ENCODE measurements at regions not wholly inside any gene's neighbourhood (a gene's known extent, or its start where the extent isn't known, plus 50 kb on each side); places are given as distances from the start of the nearest gene placed in this dataset.

GRCh38 chr17:77494664-77495435, 354.1 kb downstream of the SEC14L1 start (continued):
- peak; percentile 11 for TF ChIP-seq ZFP36 (IDR thresholded peaks at IDR 0.05; ENCODE audit: low read depth, low read length, partially characterized antibody)
- peak in 1 of 2 experiments; percentile 66; a peak in 2 of 4 replicates for TF ChIP-seq MAZ (CRISPR knock-in tag; conservative IDR thresholded peaks at IDR 0.05 in 1 of 2, IDR thresholded peaks at IDR 0.05 in 1 of 2)
- no peak for TF ChIP-seq EHMT2 (IDR thresholded peaks at IDR 0.05)
- TF ChIP-seq KLF1 (tag; IDR thresholded peaks at IDR 0.05): no peak
- no peak for TF ChIP-seq POLR2H (tag; IDR thresholded peaks at IDR 0.05; ENCODE audit: low read depth)
- TF ChIP-seq ZNF41 (CRISPR knock-in tag; conservative IDR thresholded peaks at IDR 0.05): no peak
- TF ChIP-seq HOMEZ (CRISPR knock-in tag; IDR thresholded peaks at IDR 0.05): no peak
- no peak for TF ChIP-seq IRF2 (CRISPR knock-in tag; IDR thresholded peaks at IDR 0.05)
- TF ChIP-seq SNRNP70 (optimal IDR thresholded peaks at IDR 0.05; ENCODE audit: low read depth, low read length): no peak
- TF ChIP-seq BACH1 (tag; IDR thresholded peaks at IDR 0.05): no peak
- TF ChIP-seq FOSL1 (tag; conservative IDR thresholded peaks at IDR 0.05): no peak
- TF ChIP-seq SRSF3 (IDR thresholded peaks at IDR 0.05; ENCODE audit: insufficient read depth, low read length): no peak
- TF ChIP-seq ZNF146 (CRISPR knock-in tag; IDR thresholded peaks at IDR 0.05; ENCODE audit: unreplicated experiment): no peak
- peak; percentile 21; the same call in 1 of the 2 replicates for TF ChIP-seq VEZF1 (CRISPR knock-in tag; IDR thresholded peaks at IDR 0.05)
- no peak for TF ChIP-seq RBFOX2 (IDR thresholded peaks at IDR 0.05; ENCODE audit: low read depth, low read length)
- TF ChIP-seq KDM2B (CRISPR knock-in tag; IDR thresholded peaks at IDR 0.05): no peak
- TF ChIP-seq RHOXF2B (CRISPR knock-in tag; conservative IDR thresholded peaks at IDR 0.05): no peak
- TF ChIP-seq RFX1 (IDR thresholded peaks at IDR 0.05): no peak
- TF ChIP-seq ESRRA (IDR thresholded peaks at IDR 0.05; ENCODE audit: borderline replicate concordance, low read depth): 0 out of 2 replicates have a peak, but pooled peaks have one; percentile 13
- TF ChIP-seq ZEB2 (IDR thresholded peaks at IDR 0.05): no peak
- TF ChIP-seq TSHZ1 (CRISPR knock-in tag; IDR thresholded peaks at IDR 0.05): no peak
